ENCODE measurements at regions not wholly inside any gene's neighbourhood (a gene's known extent, or its start where the extent isn't known, plus 50 kb on each side); places are given as distances from the start of the nearest gene placed in this dataset.

GRCh38 chr11:56876621-56877275, 112.0 kb upstream of the OR5AK2 start:
- no peak for DNase-seq (ENCODE audit: low read depth, low spot score)

- no peak for DNase-seq (ENCODE audit: low read depth, low spot score)
Measured at GRCh38 chr11:56855217-56855616, 106.7 kb upstream of the OR9G4 start.

- DNase-seq (ENCODE audit: low read depth, low spot score), result no peak
Measured at GRCh38 chr11:56852131-56852530, 103.6 kb upstream of the OR9G4 start.

- DNase-seq (ENCODE audit: low read depth, low spot score), result no peak
Measured at GRCh38 chr11:56849852-56850251, 101.4 kb upstream of the OR9G4 start.

GRCh38 chr11:56849250-56849649, 100.8 kb upstream of the OR9G4 start:
- no peak for DNase-seq (ENCODE audit: low read depth, low spot score)

GRCh38 chr11:56848141-56848809, 99.8 kb upstream of the OR9G4 start:
- DNase-seq (ENCODE audit: low read depth, low spot score), result no peak

GRCh38 chr11:56846631-56847576, 98.4 kb upstream of the OR9G4 start:
- DNase-seq (ENCODE audit: low read depth, low spot score), result no peak

- no peak for DNase-seq (ENCODE audit: low read depth, low spot score)
Measured at GRCh38 chr11:56845121-56845732, 96.7 kb upstream of the OR9G4 start.

- DNase-seq (ENCODE audit: low read depth, low spot score), result no peak
Measured at GRCh38 chr11:56843816-56844215, 95.3 kb upstream of the OR9G4 start.

- no peak for DNase-seq (ENCODE audit: low read depth, low spot score)
Measured at GRCh38 chr11:56842814-56843794, 94.6 kb upstream of the OR9G4 start.

- peak; percentile 60 for DNase-seq (ENCODE audit: low read depth, low spot score)
Measured at GRCh38 chr11:56841210-56841810, 92.8 kb upstream of the OR9G4 start.

GRCh38 chr11:56827357-56827756, 78.9 kb upstream of the OR9G4 start:
- peak; percentile 22 for DNase-seq (ENCODE audit: low read depth, low spot score)

- no peak for DNase-seq (ENCODE audit: low read depth, low spot score)
Measured at GRCh38 chr11:56819916-56820315, 71.4 kb upstream of the OR9G4 start.

GRCh38 chr11:56817661-56818060, 69.2 kb upstream of the OR9G4 start:
- no peak for DNase-seq (ENCODE audit: low read depth, low spot score)

GRCh38 chr11:56816259-56816658, 67.8 kb upstream of the OR9G4 start:
- no peak for DNase-seq (ENCODE audit: low read depth, low spot score)

GRCh38 chr11:56808326-56808725, 59.8 kb upstream of the OR9G4 start:
- DNase-seq (ENCODE audit: low read depth, low spot score), result no peak

GRCh38 chr11:56799691-56800210, 51.3 kb upstream of the OR9G4 start:
- no peak for DNase-seq (ENCODE audit: low read depth, low spot score)

Data from ELF-1 (cell line).